ENCODE measurements at regions not wholly inside any gene's neighbourhood (a gene's known extent, or its start where the extent isn't known, plus 50 kb on each side); places are given as distances from the start of the nearest gene placed in this dataset.

DNA sequence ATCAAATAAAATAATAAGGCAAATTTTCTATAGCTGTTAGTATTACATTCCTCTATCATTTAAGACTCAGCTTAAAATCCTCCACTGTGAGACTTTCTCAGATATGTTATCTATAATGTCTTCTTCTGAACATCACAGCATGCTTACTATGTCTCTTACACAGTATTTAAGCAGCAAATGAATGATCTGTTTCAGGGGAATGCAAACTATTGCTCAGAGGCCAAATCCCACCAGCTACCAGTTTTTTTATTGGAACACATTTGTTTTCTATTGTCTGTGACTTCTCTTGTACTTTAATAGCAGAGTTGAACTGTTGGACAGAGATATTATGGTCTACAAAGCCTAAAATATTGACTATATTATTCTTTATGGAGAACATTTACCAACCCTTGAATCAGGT is 59.6 kb downstream of the C3orf38 start:
- H3K27ac Mint-ChIP-seq: no peak overlapping the region
- no peaks in the 10 kb centered on the region for H3K36me3 Mint-ChIP-seq (ENCODE audit: low read depth)
- DNase-seq (no peak), ATAC-seq (no peak)
- H3K9me3 ChIP-seq (ENCODE audit: control insufficient read depth, low read length, poor library complexity, severe bottlenecking): no peaks in the 10 kb centered on the region
- H3K4me1 Mint-ChIP-seq: peaks cover 4% of the 10 kb centered on the region
- peaks cover 16% of the 10 kb centered on the region for H3K27me3 Mint-ChIP-seq
- no peak overlapping the region for H3K4me3 Mint-ChIP-seq

DNA sequence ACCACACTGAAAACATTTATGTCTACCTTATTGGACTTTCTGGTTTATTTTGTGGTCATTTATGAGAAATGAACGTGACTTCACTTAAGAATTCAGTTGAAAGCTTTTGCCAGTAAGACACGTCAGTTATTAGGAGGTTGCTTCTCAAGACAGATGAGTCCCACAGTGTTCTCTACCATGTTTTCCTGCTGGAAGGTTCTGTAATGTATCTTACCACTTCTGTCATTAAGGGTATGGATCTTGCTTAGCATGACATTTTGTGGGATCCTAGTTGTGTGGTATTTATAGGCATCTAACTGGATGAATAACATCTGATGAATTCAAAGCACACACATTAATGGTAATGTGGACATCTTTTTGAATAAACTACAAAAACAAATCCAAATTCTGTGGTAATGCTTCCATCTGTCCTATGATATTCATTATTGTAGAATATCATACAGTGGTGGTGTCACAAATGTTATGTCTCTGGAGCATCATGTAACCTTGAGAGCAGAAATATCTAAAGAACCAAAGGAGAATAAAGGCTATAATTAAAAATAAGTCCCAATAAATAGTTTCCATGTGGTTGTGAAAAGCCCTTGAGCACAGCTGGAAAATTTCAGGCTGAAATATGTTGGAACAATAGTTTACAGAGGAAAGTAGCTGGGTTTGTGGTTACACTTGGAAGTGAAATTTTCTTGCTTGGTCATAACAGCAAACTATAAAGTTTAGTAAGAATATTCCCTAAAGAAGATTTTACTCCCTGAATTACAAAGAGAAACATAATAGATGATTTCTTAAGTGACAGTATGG is 61.5 kb downstream of the C3orf38 start:
- H3K27ac Mint-ChIP-seq: no peak overlapping the region
- ATAC-seq (no peak), DNase-seq (no peak)
- H3K27me3 Mint-ChIP-seq: peaks cover 16% of the 10 kb centered on the region
- no peaks in the 10 kb centered on the region for H3K4me1 Mint-ChIP-seq
- no peaks in the 10 kb centered on the region for H3K9me3 ChIP-seq (ENCODE audit: control insufficient read depth, low read length, poor library complexity, severe bottlenecking)
- H3K36me3 Mint-ChIP-seq (ENCODE audit: low read depth): no peaks in the 10 kb centered on the region
- no peak overlapping the region for H3K4me3 Mint-ChIP-seq

DNA sequence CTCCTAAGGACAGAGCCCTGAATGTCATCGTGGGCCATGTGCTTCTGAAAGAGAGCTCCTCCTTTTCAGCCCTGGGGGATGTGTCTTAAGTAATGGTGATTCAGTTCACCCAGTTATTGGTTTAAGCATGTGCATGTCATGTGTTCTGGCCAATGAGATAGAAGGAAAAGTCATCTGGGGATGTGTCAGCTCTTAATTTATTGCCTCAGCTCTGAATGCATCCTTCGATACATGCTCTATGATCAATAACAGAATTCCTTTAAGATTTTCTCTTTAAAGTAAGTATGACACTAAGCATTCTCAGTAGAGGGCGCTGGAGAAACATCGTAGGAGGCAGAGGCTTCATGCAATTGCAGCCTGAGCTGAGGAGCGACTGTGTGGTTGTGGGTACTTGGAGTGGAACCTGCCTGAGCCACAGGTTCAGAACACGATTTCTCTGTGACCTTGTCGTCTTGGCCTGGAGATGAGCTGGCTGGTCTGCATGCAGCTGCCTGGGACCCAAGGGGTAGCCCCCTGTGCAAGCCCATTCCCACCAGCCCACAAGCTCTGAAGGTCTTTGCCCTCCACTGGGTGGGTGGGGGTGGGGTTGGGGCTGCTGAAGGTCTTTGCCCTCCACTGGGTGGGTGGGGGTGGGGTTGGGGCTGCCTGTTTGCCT is 69.5 kb downstream of the C3orf38 start:
- H3K9me3 ChIP-seq (ENCODE audit: control insufficient read depth, low read length, poor library complexity, severe bottlenecking): no peaks in the 10 kb centered on the region
- peaks cover 2% of the 10 kb centered on the region for H3K36me3 Mint-ChIP-seq (ENCODE audit: low read depth)
- peaks cover 12% of the 10 kb centered on the region for H3K27me3 Mint-ChIP-seq
- H3K4me3 Mint-ChIP-seq: no peak overlapping the region
- DNase-seq (peak in 1 of 3 donors; percentile 10), ATAC-seq (peak; percentile 73)
- H3K4me1 Mint-ChIP-seq: peaks cover 9% of the 10 kb centered on the region
- H3K27ac Mint-ChIP-seq: no peak overlapping the region

DNA sequence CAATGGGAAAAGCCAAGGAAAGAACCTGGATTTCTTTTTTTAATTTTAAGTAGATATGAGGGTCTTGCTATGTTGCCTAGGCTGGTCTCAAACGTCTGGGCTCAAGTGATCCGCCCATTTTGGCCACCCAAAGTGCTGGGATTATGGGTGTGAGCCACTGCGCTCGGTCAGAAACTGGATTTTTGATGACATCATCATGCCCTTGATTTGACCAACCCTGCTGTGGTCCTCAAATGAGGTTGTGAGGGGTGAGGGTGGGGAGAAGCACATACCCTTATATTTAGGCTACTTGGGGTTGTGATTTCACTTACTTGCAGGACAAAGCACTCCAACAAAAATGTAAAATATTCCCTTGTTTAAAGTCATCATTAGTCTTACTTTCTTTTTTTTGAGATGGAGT is 70.4 kb downstream of the C3orf38 start:
- ATAC-seq (no peak), DNase-seq (no peak)
- Mint-ChIP-seq H3K27ac (no peak overlapping the region), H3K4me1 (peaks cover 9% of the 10 kb centered on the region), H3K4me3 (no peak overlapping the region), H3K36me3 (ENCODE audit: low read depth) (peaks cover 2% of the 10 kb centered on the region), H3K27me3 (peaks cover 12% of the 10 kb centered on the region)
- no peaks in the 10 kb centered on the region for H3K9me3 ChIP-seq (ENCODE audit: control insufficient read depth, low read length, poor library complexity, severe bottlenecking)

DNA sequence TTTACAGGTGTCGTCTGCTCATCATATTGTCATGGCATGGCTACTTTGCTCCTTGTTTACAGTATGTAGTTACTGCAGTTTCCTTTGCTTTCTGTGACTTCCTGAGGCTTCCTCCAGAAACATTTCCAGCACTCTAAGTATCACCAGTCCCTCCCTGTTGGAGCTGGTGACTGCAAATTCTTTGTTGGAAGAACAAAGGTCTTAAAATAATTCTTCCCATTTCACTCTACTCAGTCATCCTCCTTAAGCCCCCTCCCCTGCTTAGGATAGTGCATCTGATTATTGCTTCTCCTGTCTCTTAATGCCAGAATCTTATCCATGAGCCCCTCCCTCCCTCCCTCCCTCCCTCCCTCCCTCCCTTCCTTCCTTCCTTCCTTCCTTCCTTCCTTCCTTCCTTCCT is 72.0 kb downstream of the C3orf38 start:
- Mint-ChIP-seq H3K36me3 (ENCODE audit: low read depth) (peaks cover 2% of the 10 kb centered on the region), H3K27ac (no peak overlapping the region), H3K4me3 (no peak overlapping the region), H3K4me1 (peaks cover 9% of the 10 kb centered on the region), H3K27me3 (peaks cover 12% of the 10 kb centered on the region)
- ATAC-seq (no peak), DNase-seq (no peak)
- H3K9me3 ChIP-seq (ENCODE audit: control insufficient read depth, low read length, poor library complexity, severe bottlenecking): no peaks in the 10 kb centered on the region

DNA sequence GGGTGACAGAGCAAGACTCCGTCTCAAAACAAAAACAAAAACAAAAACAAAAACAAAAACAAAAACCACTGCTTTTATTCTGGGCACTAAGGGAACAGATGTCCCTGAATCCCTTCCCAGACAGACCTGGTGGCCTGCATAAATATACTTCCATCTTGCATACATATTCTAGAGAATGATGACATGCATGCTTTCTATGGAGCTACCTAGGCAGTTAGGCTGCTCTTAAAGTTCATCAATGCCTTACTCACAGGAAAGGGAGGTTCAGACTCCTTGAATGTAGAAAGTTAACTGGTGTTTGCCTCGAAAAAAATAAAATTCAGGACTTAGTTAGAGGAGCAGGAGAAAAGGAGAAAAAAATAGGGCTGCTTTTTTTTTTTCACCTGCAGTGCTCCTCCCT is 72.6 kb downstream of the C3orf38 start:
- Mint-ChIP-seq H3K27ac (no peak overlapping the region), H3K36me3 (ENCODE audit: low read depth) (peaks cover 2% of the 10 kb centered on the region), H3K4me3 (no peak overlapping the region), H3K27me3 (peaks cover 11% of the 10 kb centered on the region), H3K4me1 (peaks cover 9% of the 10 kb centered on the region)
- ATAC-seq: no peak
- no peak for DNase-seq
- no peaks in the 10 kb centered on the region for H3K9me3 ChIP-seq (ENCODE audit: control insufficient read depth, low read length, poor library complexity, severe bottlenecking)

DNA sequence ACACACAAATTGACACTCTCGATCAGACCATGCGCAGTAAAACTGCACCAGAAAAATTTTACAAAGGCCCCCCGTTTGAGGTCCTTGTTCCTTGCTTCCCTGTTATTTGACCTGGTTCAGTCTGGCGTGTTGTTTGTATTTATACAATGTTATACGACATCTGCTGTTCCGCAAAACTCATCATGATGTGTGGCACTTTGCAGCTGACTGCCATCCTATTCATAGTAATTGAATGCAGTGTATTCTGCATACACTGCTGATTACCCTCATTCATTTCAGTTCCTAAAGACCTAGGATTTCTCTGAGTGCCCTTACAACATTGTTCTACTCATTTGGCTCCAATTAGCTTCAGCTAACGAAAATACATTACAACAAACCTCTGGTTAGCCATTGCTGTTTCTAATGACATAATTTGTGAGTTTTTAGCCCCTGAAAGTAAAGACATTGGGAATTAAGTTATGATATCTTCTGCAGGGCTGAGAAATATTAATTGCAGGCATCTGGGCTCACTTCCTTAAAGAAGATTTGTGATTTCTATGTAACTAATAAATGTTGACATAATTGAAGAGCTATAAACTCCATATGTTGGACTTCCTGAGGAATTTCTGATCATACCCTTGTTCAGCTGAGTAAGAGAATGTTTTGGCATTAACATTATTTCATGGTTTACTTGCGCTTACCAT is 75.7 kb downstream of the C3orf38 start:
- H3K9me3 ChIP-seq (ENCODE audit: control insufficient read depth, low read length, poor library complexity, severe bottlenecking): no peaks in the 10 kb centered on the region
- Mint-ChIP-seq H3K4me1 (peaks cover 3% of the 10 kb centered on the region), H3K4me3 (no peak overlapping the region), H3K27me3 (no peaks in the 10 kb centered on the region), H3K27ac (no peak overlapping the region), H3K36me3 (ENCODE audit: low read depth) (peaks cover 2% of the 10 kb centered on the region)
- DNase-seq (no peak), ATAC-seq (no peak)

DNA sequence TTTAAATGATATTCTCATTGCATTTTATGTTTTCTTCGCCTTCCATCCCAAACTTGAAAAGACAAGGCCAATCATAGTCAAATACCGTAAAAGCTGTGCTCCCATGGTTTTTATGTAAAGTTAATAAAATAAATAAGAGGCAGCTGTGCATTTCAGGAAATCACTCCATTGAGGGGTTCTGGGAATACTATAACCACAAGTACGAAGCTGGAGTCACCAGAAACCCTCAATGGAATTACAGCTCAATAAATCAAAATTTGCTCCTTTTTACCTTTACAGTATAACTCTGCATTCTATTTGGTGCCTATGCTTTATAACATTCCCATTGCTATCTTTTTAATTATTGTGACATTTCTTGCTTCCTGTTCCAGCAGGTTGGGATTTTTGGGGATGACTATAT is 77.2 kb downstream of the C3orf38 start:
- no peaks in the 10 kb centered on the region for H3K4me1 Mint-ChIP-seq
- no peak overlapping the region for H3K4me3 Mint-ChIP-seq
- ATAC-seq: no peak
- H3K36me3 Mint-ChIP-seq (ENCODE audit: low read depth): no peaks in the 10 kb centered on the region
- no peak for DNase-seq
- no peaks in the 10 kb centered on the region for H3K27me3 Mint-ChIP-seq
- no peaks in the 10 kb centered on the region for H3K9me3 ChIP-seq (ENCODE audit: control insufficient read depth, low read length, poor library complexity, severe bottlenecking)
- no peak overlapping the region for H3K27ac Mint-ChIP-seq

DNA sequence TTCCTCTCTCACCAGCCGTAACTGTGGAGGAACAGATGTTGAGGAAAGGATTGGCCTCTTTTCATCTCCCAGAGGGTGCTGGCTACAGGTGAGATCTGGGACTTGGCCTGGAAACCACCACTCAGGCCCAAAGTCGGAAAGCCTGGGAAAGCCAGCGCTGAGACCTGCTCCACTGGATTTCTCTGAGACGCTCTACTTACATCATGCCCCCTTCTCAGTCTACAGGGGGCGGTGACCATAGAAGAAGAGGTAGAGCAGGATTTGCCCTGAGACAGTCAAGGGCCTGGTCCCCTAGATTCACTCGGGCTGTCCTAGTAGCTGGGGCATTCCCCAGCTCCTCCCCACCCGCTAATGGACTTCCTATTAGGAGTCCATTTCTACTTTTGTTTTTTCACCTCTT is 80.9 kb downstream of the C3orf38 start:
- H3K27me3 Mint-ChIP-seq: no peaks in the 10 kb centered on the region
- H3K36me3 Mint-ChIP-seq (ENCODE audit: low read depth): no peaks in the 10 kb centered on the region
- no peak overlapping the region for H3K4me3 Mint-ChIP-seq
- H3K27ac Mint-ChIP-seq: no peak overlapping the region
- ATAC-seq (no peak), DNase-seq (no peak)
- no peaks in the 10 kb centered on the region for H3K4me1 Mint-ChIP-seq
- H3K9me3 ChIP-seq (ENCODE audit: control insufficient read depth, low read length, poor library complexity, severe bottlenecking): no peaks in the 10 kb centered on the region

DNA sequence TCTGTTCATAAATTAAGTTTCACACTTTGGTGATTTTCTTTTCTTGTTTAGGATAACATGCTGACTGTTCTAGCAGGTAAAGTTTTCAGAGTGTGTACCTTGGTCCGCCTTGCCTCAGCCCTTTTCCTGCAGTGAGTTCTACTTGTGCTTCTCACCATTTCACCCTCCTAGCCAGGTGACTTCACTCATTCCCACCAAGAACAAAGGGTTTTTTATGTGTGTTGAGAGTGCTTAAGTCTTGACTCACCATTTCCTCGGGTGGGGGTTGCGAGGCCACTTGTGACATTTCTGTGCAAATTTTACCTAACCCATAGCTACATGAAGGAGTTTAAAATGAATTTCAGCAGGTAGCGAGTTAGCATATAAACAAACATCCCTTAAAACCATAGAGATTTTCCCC is 81.4 kb downstream of the C3orf38 start:
- ATAC-seq (no peak), DNase-seq (no peak)
- Mint-ChIP-seq H3K36me3 (ENCODE audit: low read depth) (no peaks in the 10 kb centered on the region), H3K4me1 (no peaks in the 10 kb centered on the region), H3K27me3 (no peaks in the 10 kb centered on the region), H3K27ac (no peak overlapping the region), H3K4me3 (no peak overlapping the region)
- H3K9me3 ChIP-seq (ENCODE audit: control insufficient read depth, low read length, poor library complexity, severe bottlenecking): no peaks in the 10 kb centered on the region

DNA sequence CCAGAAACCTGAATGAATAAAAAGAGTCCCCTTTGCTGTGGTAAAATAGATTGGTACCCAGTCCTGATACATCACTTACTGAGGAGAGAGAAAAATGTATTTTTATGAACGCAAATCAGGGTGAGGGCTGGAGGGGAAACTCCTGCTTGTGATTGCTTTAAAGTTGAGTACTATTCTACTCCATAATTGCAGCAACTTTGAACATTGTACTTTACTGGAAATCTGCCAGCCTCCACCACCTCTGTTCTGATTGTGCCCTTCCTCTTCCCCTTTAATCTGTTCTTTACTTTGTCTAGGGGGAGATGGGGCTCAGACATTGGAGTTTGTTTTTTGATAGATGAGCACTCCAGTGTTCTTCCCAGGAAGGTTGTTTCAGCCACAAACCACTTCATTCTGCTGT is 81.9 kb downstream of the C3orf38 start:
- Mint-ChIP-seq H3K36me3 (ENCODE audit: low read depth) (no peaks in the 10 kb centered on the region), H3K4me3 (no peak overlapping the region)
- no peak for ATAC-seq

DNA sequence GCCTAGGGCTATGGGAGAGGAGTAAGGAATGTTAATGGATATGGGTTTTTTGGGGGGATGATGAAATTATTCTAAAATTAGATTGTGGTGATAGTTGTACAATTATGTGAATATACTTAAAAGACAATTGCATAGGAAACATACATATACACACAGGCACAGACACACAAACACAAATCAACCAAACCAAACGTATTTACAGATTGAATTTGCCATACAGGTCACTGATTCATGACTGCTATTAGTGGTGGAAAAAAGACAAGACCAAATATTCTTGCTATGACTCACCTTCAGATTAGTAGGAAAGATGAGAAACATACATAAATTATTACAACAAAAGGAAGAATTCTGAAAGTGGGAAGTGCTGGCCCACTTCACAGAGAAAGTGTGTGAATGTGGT is 85.3 kb downstream of the C3orf38 start:
- no peaks in the 10 kb centered on the region for H3K9me3 ChIP-seq (ENCODE audit: control insufficient read depth, low read length, poor library complexity, severe bottlenecking)
- no peak for ATAC-seq
- Mint-ChIP-seq H3K4me3 (no peak overlapping the region), H3K36me3 (ENCODE audit: low read depth) (no peaks in the 10 kb centered on the region), H3K27ac (no peak overlapping the region), H3K27me3 (no peaks in the 10 kb centered on the region), H3K4me1 (no peaks in the 10 kb centered on the region)
- DNase-seq: no peak

More for the DNA sequence above, 81.9 kb downstream of the C3orf38 start:
- Mint-ChIP-seq H3K27ac (no peak overlapping the region), H3K27me3 (no peaks in the 10 kb centered on the region), H3K4me1 (no peaks in the 10 kb centered on the region)
- no peak for DNase-seq
- no peaks in the 10 kb centered on the region for H3K9me3 ChIP-seq (ENCODE audit: control insufficient read depth, low read length, poor library complexity, severe bottlenecking)

DNA sequence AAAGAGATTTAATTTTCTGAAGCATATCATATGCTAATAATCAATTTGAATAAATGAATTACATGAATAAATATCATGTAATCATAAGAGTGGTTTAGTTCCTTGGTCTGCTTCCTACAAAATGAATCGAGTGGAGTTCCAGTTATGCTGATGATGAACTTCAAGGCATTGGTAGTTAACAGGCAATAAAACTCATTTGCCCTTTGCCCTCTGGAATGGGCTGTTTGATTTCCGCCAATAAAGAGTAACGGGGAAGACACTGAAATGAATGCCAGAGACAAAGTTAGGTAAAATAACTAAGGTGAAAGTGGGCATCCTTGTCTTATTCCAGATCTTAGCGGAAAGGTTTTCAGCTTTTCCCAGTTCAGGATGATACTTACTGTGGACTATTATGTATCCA is 90.1 kb downstream of the C3orf38 start:
- H3K36me3 Mint-ChIP-seq (ENCODE audit: low read depth): no peaks in the 10 kb centered on the region
- no peak for ATAC-seq
- H3K4me1 Mint-ChIP-seq: no peaks in the 10 kb centered on the region
- no peak for DNase-seq
- H3K4me3 Mint-ChIP-seq: no peak overlapping the region
- H3K27me3 Mint-ChIP-seq: no peaks in the 10 kb centered on the region
- H3K27ac Mint-ChIP-seq: no peak overlapping the region
- no peaks in the 10 kb centered on the region for H3K9me3 ChIP-seq (ENCODE audit: control insufficient read depth, low read length, poor library complexity, severe bottlenecking)
